CD8-positive, alpha-beta memory T cell (primary cell): ENCODE measurements at regions not wholly inside any gene's neighbourhood (a gene's known extent, or its start where the extent isn't known, plus 50 kb on each side); places are given as distances from the start of the nearest gene placed in this dataset.
A peak's percentile ranks its signal among the peaks of the same experiment; 100 is the strongest.
"Not testable (repeated sequence)": the region's sequence is repeated elsewhere in the genome, so short reads cannot be mapped to it uniquely, and the experiment has no call there.

Experiments used
- CTCF ChIA-PET: fragments of 350-600 bp; sonication (Branson Sonifier 250); formaldehyde crosslinking; loops from one replicate; lab custom pipeline; 2021; ENCODE audit warnings: antibody characterized with exemption; lab: Charles Lee
- POLR2A ChIA-PET: fragments of 350-600 bp; sonication (Branson Sonifier 250); formaldehyde crosslinking; loops from one replicate; lab custom pipeline; 2021; ENCODE audit warnings: antibody characterized with exemption; lab: Charles Lee
- DNase-seq, 5 donors: peaks; one replicate each; pipeline versions ENCODE4 v3.0.0 to v3.0.0-alpha.2; 2020 to 2022; ENCODE audit warnings: mixed read lengths in 1 of 5
- H3K27ac ChIP-seq: one replicate; pipeline ENCODE4 v1.7.0; 2013; ENCODE audit warnings: low read depth, mild to moderate bottlenecking, low read length, moderate library complexity
- H3K27me3 ChIP-seq: 2 replicates; pipeline ENCODE4 v1.7.0; 2013; ENCODE audit warnings: low read length, mild to moderate bottlenecking; ENCODE audit not compliant: insufficient read depth, poor library complexity, severe bottlenecking
- H3K36me3 ChIP-seq: 2 replicates; pipeline ENCODE4 v1.7.0; 2013; ENCODE audit warnings: mild to moderate bottlenecking, low read length, moderate library complexity; ENCODE audit not compliant: insufficient read depth
- H3K4me1 ChIP-seq: 2 replicates; pipeline ENCODE4 v1.7.0; 2013; ENCODE audit warnings: mild to moderate bottlenecking, low read length, moderate library complexity; ENCODE audit not compliant: insufficient read depth
- H3K4me3 ChIP-seq: 2 replicates; pipeline ENCODE4 v1.7.0; 2013; ENCODE audit warnings: mild to moderate bottlenecking, low read length
- H3K9me3 ChIP-seq: 2 replicates; pipeline ENCODE4 v1.7.0; 2013; ENCODE audit warnings: mild to moderate bottlenecking, low read length
- H3K27ac Mint-ChIP-seq, 8 donors: one replicate each; pipeline ENCODE4 v1.8.0; 2020 to 2021; ENCODE audit warnings: mixed read lengths in 8 of 8, mild to moderate bottlenecking in 6 of 8, inconsistent platforms in 3 of 8, moderate library complexity in 3 of 8
- H3K27me3 Mint-ChIP-seq, 2 donors: one replicate each; pipeline ENCODE4 v1.8.0; 2020 to 2021; ENCODE audit warnings: mixed read lengths in 2 of 2, mild to moderate bottlenecking in 1 of 2, moderate library complexity in 1 of 2
- H3K36me3 Mint-ChIP-seq, 3 donors: one replicate each; pipeline ENCODE4 v1.8.0; 2020 to 2021; ENCODE audit warnings: mixed read lengths in 3 of 3, inconsistent platforms in 1 of 3, mild to moderate bottlenecking in 1 of 3
- H3K4me1 Mint-ChIP-seq, 3 donors: one replicate each; pipeline ENCODE4 v1.8.0; 2020 to 2021; ENCODE audit warnings: mixed read lengths in 3 of 3, inconsistent platforms in 1 of 3, mild to moderate bottlenecking in 1 of 3
- H3K4me3 Mint-ChIP-seq, 7 donors: one replicate each; pipeline ENCODE4 v1.8.0; 2020 to 2021; ENCODE audit warnings: mixed read lengths in 7 of 7, mild to moderate bottlenecking in 6 of 7, moderate library complexity in 4 of 7, inconsistent platforms in 2 of 7
- H3K9me3 Mint-ChIP-seq, 5 donors: one replicate each; pipeline ENCODE4 v1.8.0; 2020 to 2022; ENCODE audit warnings: mixed read lengths in 5 of 5, mild to moderate bottlenecking in 3 of 5, moderate library complexity in 2 of 5, inconsistent platforms in 1 of 5

DNA sequence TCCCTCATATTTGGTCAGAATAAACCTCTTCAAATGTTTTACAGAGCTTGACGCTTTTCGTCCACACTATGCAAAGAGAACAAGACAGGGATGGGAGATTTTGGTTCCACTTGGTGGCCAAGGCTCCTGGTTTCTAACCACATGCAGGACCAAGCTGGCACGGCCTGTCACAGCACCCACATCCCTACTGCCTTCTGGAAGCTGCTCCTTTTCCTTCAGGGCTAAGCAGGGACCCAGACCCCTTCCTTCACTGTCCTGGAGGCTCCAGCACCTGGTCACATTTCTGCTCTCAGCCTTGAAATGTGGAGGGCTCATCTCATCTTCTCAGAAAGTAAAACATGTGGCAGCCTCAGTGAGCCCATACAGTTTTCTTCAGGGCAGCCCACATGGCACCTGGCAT, 50.4 kb upstream of the ARHGEF7 start:
- Histone ChIP-seq H3K9me3 (no peaks in the 10 kb centered on the region), H3K27ac (no peak overlapping the region), H3K4me3 (no peak overlapping the region), H3K4me1 (no peaks in the 10 kb centered on the region), H3K36me3 (no peaks in the 10 kb centered on the region), H3K27me3 (peaks cover 6% of the 10 kb centered on the region)
- POLR2A ChIA-PET = no interaction called here
- DNase-seq = no peak
- Mint-ChIP-seq H3K27me3 (peaks cover 40 to 76% of the 10 kb centered on the region in 2 donors), H3K27ac (no peak overlapping the region), H3K9me3 (no peaks in the 10 kb centered on the region), H3K4me1 (peaks cover 3 to 10% (median 5%) of the 10 kb centered on the region in 3 donors), H3K4me3 (no peak overlapping the region), H3K36me3 (no peaks in the 10 kb centered on the region)
- CTCF ChIA-PET = no interaction called here

DNA sequence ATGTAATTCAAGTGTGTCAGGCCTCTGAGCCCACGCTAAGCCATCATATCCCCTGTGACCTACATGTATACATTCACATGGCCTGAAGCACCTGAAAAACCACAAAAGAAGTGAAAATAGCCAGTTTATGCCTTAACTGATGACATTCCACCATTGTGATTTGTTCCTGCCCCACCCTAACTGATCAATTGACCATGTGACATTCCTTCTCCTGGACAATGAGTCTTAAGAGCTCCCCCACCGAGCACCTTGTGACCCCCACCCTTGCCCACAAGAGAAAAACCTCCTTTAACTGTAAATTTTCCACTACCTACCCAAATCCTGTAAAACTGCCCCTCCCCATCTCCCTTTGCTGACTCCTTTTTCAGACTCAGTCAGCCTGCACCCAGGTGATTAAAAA, 52.1 kb upstream of the ARHGEF7 start:
- H3K27me3 ChIP-seq = no peaks in the 10 kb centered on the region

DNA sequence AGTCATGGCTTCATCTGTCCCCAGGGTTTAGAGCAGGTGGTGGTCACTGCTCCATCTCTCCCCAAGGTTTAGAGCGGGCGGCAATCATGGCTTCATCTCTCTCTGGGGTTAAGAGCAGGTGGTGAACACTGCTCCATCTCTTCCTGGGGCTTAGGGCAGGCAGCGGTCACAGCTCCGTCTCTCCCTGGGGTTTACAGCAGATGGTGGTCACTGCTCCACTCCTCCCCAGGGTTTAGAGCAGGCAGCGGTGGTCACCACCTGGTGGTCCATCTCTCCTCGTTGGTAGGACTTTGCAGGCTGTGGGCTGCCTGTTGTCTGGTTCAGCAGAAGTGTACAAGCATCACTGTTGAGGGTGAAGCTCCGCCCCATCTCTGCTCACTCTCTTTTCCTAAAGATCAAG, 52.8 kb upstream of the ARHGEF7 start:
- Mint-ChIP-seq H3K27ac (no peak overlapping the region), H3K36me3 (no peaks in the 10 kb centered on the region), H3K4me1 (peaks cover 0 to 6% (median 3%) of the 10 kb centered on the region in 3 donors), H3K4me3 (no peak overlapping the region), H3K9me3 (no peaks in the 10 kb centered on the region), H3K27me3 (peaks cover 41 to 81% of the 10 kb centered on the region in 2 donors)
- ChIA-PET CTCF (no interaction called here), POLR2A (no interaction called here)
- H3K36me3 ChIP-seq = no peaks in the 10 kb centered on the region
- DNase-seq = no peak
- H3K4me3 ChIP-seq = no peak overlapping the region
- H3K4me1 ChIP-seq = no peaks in the 10 kb centered on the region
- no peaks in the 10 kb centered on the region for H3K9me3 ChIP-seq
- no peaks in the 10 kb centered on the region for H3K27me3 ChIP-seq
- no peak overlapping the region for H3K27ac ChIP-seq

More for the DNA sequence above, 52.1 kb upstream of the ARHGEF7 start:
- H3K27me3 Mint-ChIP-seq = peaks cover 40 to 78% of the 10 kb centered on the region in 2 donors
- Histone ChIP-seq H3K36me3 (no peaks in the 10 kb centered on the region), H3K27ac (no peak overlapping the region), H3K9me3 (no peaks in the 10 kb centered on the region), H3K4me1 (no peaks in the 10 kb centered on the region), H3K4me3 (no peak overlapping the region)
- POLR2A ChIA-PET = no interaction called here
- H3K4me1 Mint-ChIP-seq = peaks cover 3 to 10% (median 5%) of the 10 kb centered on the region in 3 donors
- no peaks in the 10 kb centered on the region for H3K36me3 Mint-ChIP-seq
- DNase-seq = no peak
- CTCF ChIA-PET = no interaction called here
- no peak overlapping the region for H3K4me3 Mint-ChIP-seq
- H3K9me3 Mint-ChIP-seq = no peaks in the 10 kb centered on the region
- H3K27ac Mint-ChIP-seq = no peak overlapping the region

DNA sequence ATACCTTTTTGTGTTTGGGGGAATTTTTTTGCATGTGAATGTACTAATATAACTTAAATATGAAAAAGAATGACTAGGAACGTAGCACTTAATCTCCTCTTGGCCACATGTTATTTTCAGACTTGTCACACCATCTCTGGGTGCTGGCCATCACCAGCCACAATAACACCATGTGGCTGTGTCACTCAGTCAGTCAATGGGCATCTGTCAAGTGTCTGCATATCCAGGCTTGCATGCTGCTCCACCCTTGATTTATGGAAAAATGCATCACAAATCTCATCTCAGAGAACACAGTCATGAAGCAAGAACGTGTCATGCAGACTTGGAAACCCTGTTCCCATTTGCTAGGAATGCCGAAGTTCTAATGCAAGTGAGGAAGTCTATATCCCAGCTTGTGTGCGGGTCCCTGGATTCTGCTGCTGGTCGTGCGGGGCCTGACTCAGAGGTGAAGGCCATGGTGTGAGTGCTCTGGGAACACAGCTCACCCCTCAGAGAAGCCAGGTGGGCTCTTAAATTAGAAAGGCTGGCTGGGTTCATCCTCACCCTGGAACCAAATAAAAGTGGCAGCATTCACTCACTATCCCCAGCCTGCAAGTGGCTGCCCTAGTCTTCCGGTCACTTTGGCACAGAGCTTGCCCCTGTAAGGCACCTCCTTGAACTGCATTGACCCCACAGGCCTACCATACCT, 53.6 kb upstream of the ARHGEF7 start:
- Histone ChIP-seq H3K36me3 (no peaks in the 10 kb centered on the region), H3K27me3 (no peaks in the 10 kb centered on the region), H3K9me3 (no peaks in the 10 kb centered on the region), H3K27ac (no peak overlapping the region), H3K4me3 (no peak overlapping the region), H3K4me1 (no peaks in the 10 kb centered on the region)
- Mint-ChIP-seq H3K9me3 (no peaks in the 10 kb centered on the region), H3K4me1 (peaks cover 0 to 3% (median 2%) of the 10 kb centered on the region in 3 donors), H3K36me3 (no peaks in the 10 kb centered on the region), H3K27ac (peak overlapping the region in 1 of 8 donors; percentile 21), H3K27me3 (peaks cover 38 to 87% of the 10 kb centered on the region in 2 donors), H3K4me3 (no peak overlapping the region)
- POLR2A ChIA-PET = no interaction called here
- no peak for DNase-seq
- CTCF ChIA-PET = no interaction called here

DNA sequence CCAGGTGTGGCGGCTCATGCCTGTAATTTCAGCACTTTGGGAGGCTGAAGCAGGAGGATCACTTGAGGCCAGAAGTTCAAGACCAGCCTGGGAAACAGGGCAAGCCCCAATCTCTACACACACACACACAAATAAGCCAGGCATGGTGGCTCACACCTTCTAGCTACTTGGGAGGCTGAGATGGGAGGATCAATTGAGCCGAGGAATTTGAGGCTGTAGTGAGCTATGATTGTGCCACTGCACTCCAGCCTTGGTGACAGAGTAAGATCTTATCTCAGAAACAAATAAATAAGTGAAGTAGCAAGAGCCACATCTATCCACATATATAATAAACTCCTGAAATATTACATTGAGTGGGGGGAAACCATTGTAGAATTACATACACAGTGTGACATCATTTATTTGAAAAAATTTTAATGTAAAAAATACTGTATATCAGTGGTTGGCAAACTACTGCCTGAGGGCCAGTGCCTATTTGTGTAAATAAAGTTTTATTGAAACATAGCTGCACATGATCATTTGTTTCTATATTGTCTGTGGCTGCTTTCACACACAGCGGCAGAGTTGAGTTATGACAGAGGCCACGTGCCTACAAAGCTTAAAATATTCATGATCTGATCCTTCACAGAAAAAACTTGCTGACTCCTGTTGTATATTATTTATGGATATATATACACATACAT, 54.7 kb upstream of the ARHGEF7 start:
- Mint-ChIP-seq H3K4me3 (no peak overlapping the region), H3K27me3 (peaks cover 29 to 81% of the 10 kb centered on the region in 2 donors), H3K9me3 (no peaks in the 10 kb centered on the region), H3K27ac (no peak overlapping the region), H3K36me3 (no peaks in the 10 kb centered on the region), H3K4me1 (no peaks in the 10 kb centered on the region)
- Histone ChIP-seq H3K36me3 (no peaks in the 10 kb centered on the region), H3K27ac (no peak overlapping the region), H3K4me1 (no peaks in the 10 kb centered on the region), H3K4me3 (no peak overlapping the region), H3K9me3 (no peaks in the 10 kb centered on the region), H3K27me3 (no peaks in the 10 kb centered on the region)
- CTCF ChIA-PET = no interaction called here
- POLR2A ChIA-PET = no interaction called here
- DNase-seq = no peak

DNA sequence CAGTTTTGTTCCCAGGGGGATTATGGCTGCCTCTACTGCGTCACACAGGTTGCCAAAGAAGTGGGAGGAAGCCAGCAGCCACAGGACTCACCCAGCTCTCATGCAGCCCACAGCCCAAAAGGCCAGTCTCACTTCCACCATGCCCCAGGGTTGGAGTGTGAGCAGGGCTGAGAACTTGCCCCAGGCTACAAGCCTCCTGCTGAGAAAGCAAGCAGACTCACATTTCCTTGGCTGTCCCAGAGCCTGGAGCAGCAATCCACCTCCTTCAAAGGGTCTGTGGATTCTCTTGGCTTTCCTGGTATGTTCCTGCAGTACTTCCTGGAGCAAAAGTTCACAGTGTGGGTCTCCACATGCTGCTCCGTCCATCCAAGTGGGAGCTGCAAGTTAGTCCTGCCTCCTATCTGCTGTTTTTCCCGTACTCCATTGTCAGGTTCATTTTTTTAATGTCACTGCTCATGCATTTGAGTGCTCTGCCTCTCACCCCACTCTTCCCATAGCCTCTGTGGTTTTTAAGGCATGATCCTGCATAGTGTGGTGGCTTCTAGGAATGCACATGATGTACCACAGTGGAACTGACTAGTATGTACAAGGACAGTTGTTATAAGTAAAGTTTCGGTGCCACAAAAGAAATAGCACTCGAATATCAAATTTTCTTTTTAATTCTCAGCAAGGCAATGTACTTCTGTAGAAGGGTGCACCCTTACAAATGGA, 56.2 kb upstream of the ARHGEF7 start:
- Histone ChIP-seq H3K36me3 (no peaks in the 10 kb centered on the region), H3K27me3 (no peaks in the 10 kb centered on the region), H3K9me3 (no peaks in the 10 kb centered on the region), H3K4me1 (no peaks in the 10 kb centered on the region), H3K27ac (no peak overlapping the region), H3K4me3 (no peak overlapping the region)
- no peaks in the 10 kb centered on the region for H3K4me1 Mint-ChIP-seq
- no peak overlapping the region for H3K27ac Mint-ChIP-seq
- H3K36me3 Mint-ChIP-seq = no peaks in the 10 kb centered on the region
- H3K9me3 Mint-ChIP-seq = peaks cover 0 to 2% (median 0%) of the 10 kb centered on the region in 5 donors
- ChIA-PET CTCF (interaction anchor here (3.9 kb wide), 1 partner anchor 8 kb away, joined by 16 read pairs; no protein-coding TSS in a partner anchor), POLR2A (no interaction called here)
- no peak overlapping the region for H3K4me3 Mint-ChIP-seq
- H3K27me3 Mint-ChIP-seq = peaks cover 19 to 73% of the 10 kb centered on the region in 2 donors
- no peak for DNase-seq

DNA sequence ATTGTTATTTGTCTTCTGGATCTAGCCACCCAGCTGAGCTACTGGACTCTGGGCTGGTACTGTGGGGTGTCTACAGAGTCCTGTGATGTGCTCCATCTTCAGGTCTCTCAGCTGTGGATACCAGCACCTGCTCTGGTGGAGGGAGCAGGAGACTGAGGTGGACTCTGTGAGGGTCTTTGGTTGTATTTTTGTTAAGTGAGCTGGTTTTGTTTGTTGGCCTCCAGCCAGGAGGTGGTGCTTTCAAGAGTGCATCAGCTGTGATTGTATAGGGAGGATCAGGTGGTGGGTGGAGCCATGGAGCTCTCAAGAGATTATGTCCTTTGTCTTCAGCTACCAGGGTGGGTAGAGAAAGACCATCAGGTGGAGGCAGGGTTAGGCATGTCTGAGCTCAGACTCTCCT, 56.8 kb upstream of the ARHGEF7 start:
- H3K4me1 Mint-ChIP-seq, H3K27ac Mint-ChIP-seq, H3K9me3 Mint-ChIP-seq, POLR2A ChIA-PET, H3K36me3 ChIP-seq, H3K9me3 ChIP-seq, DNase-seq, H3K27ac ChIP-seq, H3K4me1 ChIP-seq, H3K36me3 Mint-ChIP-seq, H3K27me3 ChIP-seq, H3K4me3 ChIP-seq, H3K4me3 Mint-ChIP-seq: not testable (repeated sequence)
- CTCF ChIA-PET = interaction anchor here (3.9 kb wide), 1 partner anchor 9 kb away, joined by 16 read pairs; no protein-coding TSS in a partner anchor
- H3K27me3 Mint-ChIP-seq = peaks cover 19 to 73% of the 10 kb centered on the region in 2 donors

DNA sequence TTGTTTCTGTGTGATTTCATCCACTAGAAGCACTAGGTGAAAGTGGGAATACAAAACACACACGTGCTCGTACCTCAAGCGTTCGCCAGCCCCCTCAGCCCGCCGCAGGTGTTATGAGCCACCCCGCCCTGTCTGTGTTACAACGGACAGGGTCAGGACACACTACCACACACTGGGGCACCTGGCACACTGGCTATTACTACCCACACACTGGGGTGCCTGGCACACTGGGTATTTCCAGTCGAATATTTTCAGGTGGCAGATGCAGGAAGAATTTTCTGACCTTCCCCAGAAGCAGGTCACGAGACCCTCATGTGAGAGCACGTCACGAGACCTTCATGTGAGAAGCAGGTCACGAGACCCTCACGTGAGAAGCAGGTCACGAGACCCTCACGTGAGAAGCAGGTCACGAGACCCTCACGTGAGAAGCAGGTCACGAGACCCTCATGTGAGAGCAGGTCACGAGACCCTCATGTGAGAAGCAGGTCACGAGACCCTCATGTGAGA, 63.3 kb upstream of the ARHGEF7 start:
- POLR2A ChIA-PET, DNase-seq, H3K4me1 ChIP-seq, H3K27ac Mint-ChIP-seq, H3K9me3 Mint-ChIP-seq, H3K27me3 ChIP-seq, H3K9me3 ChIP-seq, H3K27ac ChIP-seq, H3K4me1 Mint-ChIP-seq, H3K4me3 ChIP-seq, H3K36me3 Mint-ChIP-seq, CTCF ChIA-PET, H3K4me3 Mint-ChIP-seq, H3K36me3 ChIP-seq: not testable (repeated sequence)
- peaks cover 2 to 31% of the 10 kb centered on the region in 2 donors for H3K27me3 Mint-ChIP-seq
